HL-60/S4 (cell line): ENCODE measurements at regions not wholly inside any gene's neighbourhood (a gene's known extent, or its start where the extent isn't known, plus 50 kb on each side); places are given as distances from the start of the nearest gene placed in this dataset.
"Not testable (repeated sequence)": the region's sequence is repeated elsewhere in the genome, so short reads cannot be mapped to it uniquely, and the experiment has no call there.

Experiments
- in situ Hi-C: fragments of 300-500 bp; cut with MboI; formaldehyde crosslinking; loops from 2 replicates; pipeline ENCODE4 v1.14.3; 2022; ENCODE audit warnings: low sequenced_read_pairs

GRCh38 chrX:40943093-40943641, 142.1 kb upstream of the USP9X start:
- in situ Hi-C loops: no loop called here

- in situ Hi-C loops: no loop called here
Measured at GRCh38 chrX:40945361-40945713, 139.9 kb upstream of the USP9X start.

GRCh38 chrX:40947276-40947675, 138.0 kb upstream of the USP9X start:
- in situ Hi-C loops: no loop called here

DNA sequence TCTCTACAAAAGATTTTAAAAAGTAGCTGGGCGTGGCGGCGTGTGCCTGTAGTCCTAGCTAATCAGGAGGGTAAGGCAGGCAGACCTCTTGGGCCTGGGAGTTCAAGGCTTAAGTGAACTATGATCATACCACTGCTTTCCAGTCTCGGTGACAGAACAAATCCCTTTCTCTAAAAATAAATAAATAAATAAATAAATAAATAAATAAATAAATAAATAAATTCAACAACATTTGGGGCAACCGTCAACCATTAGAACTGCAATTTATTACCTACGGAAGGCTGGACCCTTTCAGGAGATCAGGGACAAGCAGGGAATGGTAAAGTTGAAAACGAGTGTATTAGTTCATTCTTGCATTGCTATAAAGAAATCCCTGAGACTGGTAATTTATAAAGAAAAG, 136.2 kb upstream of the USP9X start:
- in situ Hi-C loops: no loop called here

DNA sequence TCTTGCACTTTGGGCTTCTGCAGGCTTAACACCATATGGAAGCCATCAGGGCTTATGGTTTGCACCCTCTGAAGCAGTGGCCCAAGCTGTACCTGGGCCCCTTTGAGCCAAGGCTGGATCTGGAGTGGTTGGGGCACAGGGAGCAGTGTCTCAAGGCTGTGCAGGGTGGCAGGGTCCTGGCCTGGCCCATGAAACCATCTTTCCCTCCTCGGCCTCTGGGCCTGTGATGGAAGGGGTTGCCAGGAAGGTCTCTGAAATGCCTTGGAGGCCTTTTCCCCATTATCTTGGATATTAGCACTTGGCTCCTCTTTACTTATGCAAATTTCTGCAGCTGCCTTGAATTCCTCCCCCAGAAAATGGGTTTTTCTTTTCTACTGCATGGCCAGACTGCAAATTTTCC, 134.7 kb upstream of the USP9X start:
- in situ Hi-C loops: no loop called here

DNA sequence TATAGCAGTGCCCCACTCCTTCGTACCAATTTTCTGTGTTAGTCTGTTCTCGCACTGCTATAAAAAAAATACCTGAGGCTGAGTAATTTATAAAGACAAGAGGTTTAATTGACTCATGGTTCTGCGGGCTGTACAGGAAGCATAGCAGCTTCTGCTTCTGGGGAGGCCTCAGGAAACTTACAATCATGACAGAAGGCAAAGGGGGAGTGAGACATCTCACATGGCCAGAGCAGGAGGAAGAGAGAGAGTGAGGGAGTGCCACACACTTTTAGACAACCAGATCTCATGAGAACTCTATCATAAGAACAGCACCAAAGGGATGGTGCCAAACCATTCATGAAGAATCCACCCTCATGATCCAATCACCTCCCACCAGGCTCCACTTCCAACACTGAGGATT, 133.8 kb upstream of the USP9X start:
- in situ Hi-C loops: not testable (repeated sequence)

- in situ Hi-C loops: no loop called here
Measured at GRCh38 chrX:40952855-40953254, 132.4 kb upstream of the USP9X start.

- in situ Hi-C loops: no loop called here
Measured at GRCh38 chrX:40953369-40953768, 131.9 kb upstream of the USP9X start.

GRCh38 chrX:40960041-40960440, 125.2 kb upstream of the USP9X start:
- in situ Hi-C loops: no loop called here

GRCh38 chrX:40962793-40963407, 122.3 kb upstream of the USP9X start:
- in situ Hi-C loops: no loop called here

- in situ Hi-C loops: no loop called here
Measured at GRCh38 chrX:40964008-40964407, 121.2 kb upstream of the USP9X start.

DNA sequence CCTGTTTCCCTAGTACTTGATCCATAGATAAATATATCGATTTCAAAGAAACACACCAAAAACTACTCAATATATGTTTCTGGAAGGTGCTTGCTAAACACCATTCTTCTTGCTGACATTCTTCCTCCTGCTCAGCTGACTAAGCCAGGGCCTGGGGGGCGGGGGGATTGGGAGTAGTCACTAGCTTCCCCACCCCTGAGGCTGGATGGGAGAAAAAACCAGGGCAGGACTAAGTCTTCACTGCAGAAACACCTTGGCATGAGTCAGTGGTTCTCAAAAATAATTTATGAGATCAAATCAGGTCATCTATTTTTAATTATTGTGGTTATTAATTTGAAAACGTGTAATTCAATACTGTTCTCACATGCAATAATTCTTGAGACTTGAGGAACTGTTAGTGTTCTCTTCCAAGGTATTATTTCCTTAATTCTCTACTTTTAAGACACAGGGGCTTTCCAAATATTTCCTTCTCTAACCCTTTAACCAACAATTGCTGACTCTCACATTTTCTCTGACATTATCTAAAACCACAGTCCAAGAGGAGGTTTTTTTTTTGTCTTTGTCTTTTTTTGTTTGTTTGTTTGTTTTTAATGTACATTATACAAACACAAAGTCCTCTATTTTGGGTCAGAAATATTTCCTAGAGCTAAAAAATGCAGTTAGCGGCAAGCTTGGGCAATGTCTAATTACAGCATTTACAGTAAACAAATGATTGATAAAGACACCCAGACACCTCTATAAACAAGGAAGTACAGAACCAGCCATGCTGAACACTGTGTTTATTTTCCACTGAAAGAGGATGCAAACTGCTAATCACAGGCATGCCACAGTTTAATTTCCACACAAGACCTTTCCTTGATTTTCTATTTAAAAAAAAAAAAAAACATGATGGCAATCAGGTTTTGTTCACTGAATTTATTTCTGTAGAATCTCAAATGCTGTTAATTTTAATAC, 120.3 kb upstream of the USP9X start:
- in situ Hi-C loops: no loop called here

GRCh38 chrX:40966213-40966820, 118.9 kb upstream of the USP9X start:
- in situ Hi-C loops: no loop called here

DNA sequence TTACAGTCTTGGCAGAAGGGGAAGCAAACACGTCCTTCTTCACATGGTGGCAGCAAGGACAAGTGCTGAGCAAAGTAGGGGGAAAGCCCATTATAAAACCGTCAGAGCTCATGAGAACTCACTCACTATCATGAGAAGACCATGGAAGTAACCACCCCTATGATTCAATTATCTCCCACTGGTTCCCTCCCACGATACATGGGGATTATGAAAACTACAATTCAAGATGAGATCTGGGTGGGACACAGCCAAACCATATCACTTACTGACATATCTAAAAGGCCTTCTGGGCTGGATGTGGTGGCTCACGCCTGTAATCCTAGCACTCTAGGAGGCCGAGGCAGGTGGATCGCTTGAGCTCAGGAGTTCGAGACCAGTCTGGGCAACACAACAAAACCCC, 117.1 kb upstream of the USP9X start:
- in situ Hi-C loops: no loop called here

DNA sequence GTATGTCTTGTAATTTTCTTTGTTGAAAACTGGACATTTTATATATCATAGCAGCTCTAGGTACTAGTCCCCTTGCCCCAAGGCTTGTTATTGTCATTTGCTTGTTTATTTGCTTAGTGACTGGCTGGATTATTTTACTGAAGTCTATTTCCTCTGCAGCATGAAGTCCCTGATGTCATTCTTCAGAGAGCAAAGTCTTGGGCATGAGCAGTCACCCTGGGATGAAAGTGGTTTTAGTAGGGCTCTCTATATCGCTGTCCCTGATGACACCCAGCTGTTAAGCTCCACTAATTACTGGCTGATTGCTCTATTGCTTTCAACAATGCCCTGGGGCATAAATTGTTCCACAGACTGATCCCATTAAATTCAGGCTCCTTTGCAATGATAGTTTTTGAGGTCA, 113.5 kb upstream of the USP9X start:
- in situ Hi-C loops: no loop called here

GRCh38 chrX:40973619-40974018, 111.6 kb upstream of the USP9X start:
- in situ Hi-C loops: no loop called here

GRCh38 chrX:40975951-40976350, 109.3 kb upstream of the USP9X start:
- in situ Hi-C loops: no loop called here

DNA sequence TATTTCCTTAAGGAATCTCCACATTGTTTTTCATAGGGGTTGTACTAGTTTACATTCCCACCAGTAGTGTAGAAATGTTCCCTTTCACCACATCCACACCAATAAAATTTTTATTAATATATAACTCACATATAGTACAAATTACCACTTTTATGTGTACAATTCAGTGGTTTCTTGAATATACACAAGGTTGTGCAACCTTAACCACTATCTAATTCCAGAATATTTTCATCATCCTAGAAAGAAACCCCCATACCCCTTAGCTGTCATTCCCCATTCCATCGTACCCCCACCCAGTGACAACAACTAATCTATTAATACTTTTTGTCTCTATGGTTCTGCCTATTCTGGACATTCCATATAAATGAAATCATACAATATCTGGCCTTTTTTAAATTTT, 108.3 kb upstream of the USP9X start:
- in situ Hi-C loops: no loop called here

DNA sequence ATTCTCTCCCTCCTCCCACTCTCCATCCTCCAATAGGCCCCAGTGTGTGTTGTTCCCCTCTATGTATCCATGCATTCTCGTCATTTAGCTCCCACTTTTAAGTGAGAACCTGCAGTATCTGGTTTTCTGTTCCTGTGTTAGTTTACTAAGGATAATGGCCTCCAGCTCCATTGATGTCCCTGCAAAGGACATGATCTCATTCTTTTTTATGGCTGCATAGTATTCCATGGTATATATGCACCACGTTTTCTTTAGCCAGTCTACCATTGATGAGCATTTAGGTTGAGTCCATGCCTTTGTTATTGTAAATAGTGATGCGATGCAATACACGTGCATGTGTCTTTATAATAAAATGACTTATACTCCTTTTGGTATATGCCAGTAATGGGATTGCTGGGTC, 100.3 kb upstream of the USP9X start:
- in situ Hi-C loops: no loop called here

DNA sequence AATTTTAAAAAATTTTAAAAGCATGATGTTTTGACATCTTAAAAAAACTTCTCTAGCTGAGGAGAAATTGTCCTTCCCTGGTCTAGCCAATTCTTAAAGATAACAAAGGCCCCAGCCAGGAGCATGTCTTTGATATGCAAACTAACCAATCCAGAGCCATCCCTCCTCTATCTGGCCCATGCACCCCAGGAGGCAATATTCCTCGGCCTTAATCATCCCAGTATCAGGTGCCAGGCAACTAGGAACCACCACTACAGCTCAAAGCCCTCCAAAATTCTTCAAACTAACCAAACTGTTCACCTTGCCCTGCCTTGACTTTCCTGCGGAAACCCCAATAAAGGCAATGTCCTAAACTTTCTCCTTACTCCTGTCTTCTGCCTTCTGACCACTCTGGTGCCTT, 97.8 kb upstream of the USP9X start:
- in situ Hi-C loops: no loop called here

- in situ Hi-C loops: no loop called here
Measured at GRCh38 chrX:40988100-40988499, 97.1 kb upstream of the USP9X start.

GRCh38 chrX:40993395-40993794, 91.8 kb upstream of the USP9X start:
- in situ Hi-C loops: not testable (repeated sequence)
